Thyroid gland (tissue), 4 donors: ENCODE measurements at regions not wholly inside any gene's neighbourhood (a gene's known extent, or its start where the extent isn't known, plus 50 kb on each side); places are given as distances from the start of the nearest gene placed in this dataset.

Source experiments
- DNase-seq, 2 donors: peaks; one replicate each; pipeline ENCODE4 v3.0.0-alpha.2; 2019
- H3K27ac ChIP-seq, 3 donors: fragments of 200-600 bp; sonication (generic); 1 replicate in 2 of 3; 2 replicates in 1 of 3; pipeline ENCODE4 v1.5.1; 2016 to 2019; ENCODE audit warnings: mild to moderate bottlenecking in 1 of 3, moderate library complexity in 1 of 3
- H3K27me3 ChIP-seq: fragments of 200-600 bp; sonication (generic); one replicate; pipeline ENCODE4 v1.5.1; 2019
- H3K36me3 ChIP-seq, 2 donors: fragments of 200-600 bp; sonication (generic); one replicate each; pipeline ENCODE4 v1.5.1; 2016 to 2019
- H3K4me1 ChIP-seq, 2 donors: fragments of 200-600 bp; sonication (generic); one replicate each; pipeline ENCODE4 v1.5.1; 2017 to 2019
- H3K4me3 ChIP-seq, 3 donors: fragments of 200-600 bp; sonication (generic); replicated peaks in 1 of 3; 1 replicate in 2 of 3; 2 replicates in 1 of 3; pipeline ENCODE4 v1.5.1; 2016; ENCODE audit warnings: mild to moderate bottlenecking in 1 of 3
- H3K9me3 ChIP-seq: fragments of 200-600 bp; sonication (generic); one replicate; pipeline ENCODE4 v1.5.1; 2017
- POLR2A ChIP-seq, 2 donors: fragments of 450-650 bp; IDR thresholded peaks; one replicate each; pipeline ENCODE4 v1.6.1; 2017; ENCODE audit warnings: antibody characterized with exemption in 2 of 2, mild to moderate bottlenecking in 2 of 2, moderate library complexity in 1 of 2
- WGBS, 2 donors: methylation state at CpG; one replicate each; pipeline ENCODE4 v1.1.5; 2017; 5-methylcytosine and 5-hydroxymethylcytosine counted together
- intact Hi-C: fragments of 100-400 bp; cut with DNase I; formaldehyde crosslinking; loops from one replicate; pipeline ENCODE4 v1.15.1; 2023
- TF ChIP-seq, protein P1 (sequence below), 6 experiments: fragments of 200-600 bp in 3 of 6; fragments of 450-650 bp in 3 of 6; sonication (generic) in 3 of 6; IDR thresholded peaks; one replicate each; pipeline ENCODE4 v1.5.1; 2016 to 2019; ENCODE audit warnings: antibody characterized with exemption in 6 of 6, mild to moderate bottlenecking in 2 of 6, inconsistent platforms in 1 of 6, moderate library complexity in 1 of 6

DNA sequence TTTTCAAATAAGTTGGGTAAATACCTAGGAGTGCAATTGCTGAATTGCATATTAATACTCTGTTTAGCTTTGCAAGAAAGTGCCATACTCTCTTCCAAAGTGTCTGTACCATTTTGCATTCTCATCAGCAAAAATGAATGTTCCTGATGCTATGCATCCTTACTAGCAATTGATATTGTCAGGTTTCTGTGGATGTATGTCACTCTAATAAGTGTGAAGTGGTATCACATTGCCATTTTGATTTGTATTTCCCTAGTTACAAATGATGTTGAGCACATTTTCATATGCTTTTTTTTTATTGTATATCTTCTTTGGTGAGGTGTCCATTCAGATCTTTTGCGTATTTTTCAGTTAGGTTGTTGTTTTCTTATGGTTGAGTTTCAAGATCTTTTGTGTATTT is 230.4 kb upstream of the MAGI2 start:
- intact Hi-C loops: no loop called here
- TF ChIP-seq, protein P1, sequence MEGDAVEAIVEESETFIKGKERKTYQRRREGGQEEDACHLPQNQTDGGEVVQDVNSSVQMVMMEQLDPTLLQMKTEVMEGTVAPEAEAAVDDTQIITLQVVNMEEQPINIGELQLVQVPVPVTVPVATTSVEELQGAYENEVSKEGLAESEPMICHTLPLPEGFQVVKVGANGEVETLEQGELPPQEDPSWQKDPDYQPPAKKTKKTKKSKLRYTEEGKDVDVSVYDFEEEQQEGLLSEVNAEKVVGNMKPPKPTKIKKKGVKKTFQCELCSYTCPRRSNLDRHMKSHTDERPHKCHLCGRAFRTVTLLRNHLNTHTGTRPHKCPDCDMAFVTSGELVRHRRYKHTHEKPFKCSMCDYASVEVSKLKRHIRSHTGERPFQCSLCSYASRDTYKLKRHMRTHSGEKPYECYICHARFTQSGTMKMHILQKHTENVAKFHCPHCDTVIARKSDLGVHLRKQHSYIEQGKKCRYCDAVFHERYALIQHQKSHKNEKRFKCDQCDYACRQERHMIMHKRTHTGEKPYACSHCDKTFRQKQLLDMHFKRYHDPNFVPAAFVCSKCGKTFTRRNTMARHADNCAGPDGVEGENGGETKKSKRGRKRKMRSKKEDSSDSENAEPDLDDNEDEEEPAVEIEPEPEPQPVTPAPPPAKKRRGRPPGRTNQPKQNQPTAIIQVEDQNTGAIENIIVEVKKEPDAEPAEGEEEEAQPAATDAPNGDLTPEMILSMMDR (IDR thresholded peaks at IDR 0.05): no peak
- TF ChIP-seq POLR2A (IDR thresholded peaks at IDR 0.05): no peak

GRCh38 chr7:79683185-79683890 is 229.9 kb upstream of the MAGI2 start:
- Histone ChIP-seq H3K9me3 (no peaks in the 10 kb centered on the region), H3K36me3 (no peaks in the 10 kb centered on the region), H3K4me3 (no peak overlapping the region), H3K27ac (no peak overlapping the region), H3K27me3 (no peaks in the 10 kb centered on the region), H3K4me1 (no peaks in the 10 kb centered on the region)
- no peak for DNase-seq
- no peak for TF ChIP-seq POLR2A (IDR thresholded peaks at IDR 0.05)
- TF ChIP-seq, protein P1 (IDR thresholded peaks at IDR 0.05): no peak
- 82 to 83% methylated on average over 3 of the region's 3 CpGs for WGBS, 2 donors
- intact Hi-C loops: no loop called here

More for the DNA sequence above, 230.4 kb upstream of the MAGI2 start:
- WGBS, 2 donors: 80 to 84% methylated on average over 1 of the region's 1 CpG
- no peak for DNase-seq
- H3K36me3 ChIP-seq: no peaks in the 10 kb centered on the region
- no peaks in the 10 kb centered on the region for H3K4me1 ChIP-seq
- no peak overlapping the region for H3K4me3 ChIP-seq
- no peaks in the 10 kb centered on the region for H3K9me3 ChIP-seq
- no peaks in the 10 kb centered on the region for H3K27me3 ChIP-seq
- H3K27ac ChIP-seq: no peak overlapping the region

DNA sequence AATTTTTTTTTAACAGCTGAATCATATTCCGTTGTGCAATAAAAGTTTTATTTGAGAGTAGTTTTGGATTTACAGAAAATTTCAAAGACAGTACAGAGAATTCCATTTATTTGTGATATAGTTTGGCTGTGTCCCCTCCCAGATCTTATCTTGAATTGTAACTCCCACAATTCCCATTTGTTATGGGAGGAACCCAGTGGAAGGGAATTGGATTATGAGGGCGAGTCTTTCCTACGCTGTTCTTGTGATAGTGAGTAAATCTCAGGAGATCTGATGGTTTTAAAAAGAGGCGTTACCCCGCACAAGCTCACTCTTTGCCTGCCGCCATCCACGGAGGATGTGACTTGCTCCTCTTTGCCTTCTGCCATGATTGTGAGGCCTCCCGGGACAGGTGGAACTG is 228.0 kb upstream of the MAGI2 start:
- 83 to 87% methylated on average over 8 of the region's 8 CpGs for WGBS, 2 donors

GRCh38 chr7:79673969-79674368 is 220.5 kb upstream of the MAGI2 start:
- H3K4me1 ChIP-seq: no peaks in the 10 kb centered on the region
- TF ChIP-seq POLR2A (IDR thresholded peaks at IDR 0.05): no peak
- TF ChIP-seq, protein P1 (IDR thresholded peaks at IDR 0.05): no peak

More for the DNA sequence above, 228.0 kb upstream of the MAGI2 start:
- no peaks in the 10 kb centered on the region for H3K9me3 ChIP-seq
- H3K4me1 ChIP-seq: no peaks in the 10 kb centered on the region
- no peaks in the 10 kb centered on the region for H3K36me3 ChIP-seq
- no peak overlapping the region for H3K27ac ChIP-seq
- no peak for DNase-seq
- no peaks in the 10 kb centered on the region for H3K27me3 ChIP-seq
- no peak for TF ChIP-seq POLR2A (IDR thresholded peaks at IDR 0.05)
- TF ChIP-seq, protein P1 (IDR thresholded peaks at IDR 0.05): no peak
- intact Hi-C loops: no loop called here
- H3K4me3 ChIP-seq: no peak overlapping the region

GRCh38 chr7:79673421-79673820 is 220.0 kb upstream of the MAGI2 start:
- Histone ChIP-seq H3K4me3 (no peak overlapping the region), H3K36me3 (no peaks in the 10 kb centered on the region), H3K4me1 (no peaks in the 10 kb centered on the region), H3K27me3 (no peaks in the 10 kb centered on the region), H3K27ac (no peak overlapping the region), H3K9me3 (no peaks in the 10 kb centered on the region)
- TF ChIP-seq, protein P1 (IDR thresholded peaks at IDR 0.05): no peak
- TF ChIP-seq POLR2A (IDR thresholded peaks at IDR 0.05): no peak
- DNase-seq: no peak
- 23 to 28% methylated on average over 1 of the region's 1 CpG for WGBS, 2 donors
- intact Hi-C loops: no loop called here

More at GRCh38 chr7:79673969-79674368, 220.5 kb upstream of the MAGI2 start:
- no peaks in the 10 kb centered on the region for H3K9me3 ChIP-seq
- WGBS, 2 donors: 91 to 93% methylated on average over 3 of the region's 3 CpGs
- no peak overlapping the region for H3K4me3 ChIP-seq
- H3K36me3 ChIP-seq: no peaks in the 10 kb centered on the region
- no peak overlapping the region for H3K27ac ChIP-seq
- no peak for DNase-seq
- intact Hi-C loops: no loop called here
- no peaks in the 10 kb centered on the region for H3K27me3 ChIP-seq
